GM10266 (cell line): ENCODE measurements at regions not wholly inside any gene's neighbourhood (a gene's known extent, or its start where the extent isn't known, plus 50 kb on each side); places are given as distances from the start of the nearest gene placed in this dataset.

Experiments
- DNase-seq: peaks from one replicate; pipeline ENCODE4 v3.0.0; 2012; ENCODE audit errors: extremely low spot score
- TF ChIP-seq, protein P1 (sequence below): IDR thresholded peaks from 2 replicates; pipeline ENCODE4 v1.5.1; 2012; ENCODE audit warnings: mild to moderate bottlenecking, low read depth; ENCODE audit not compliant: control insufficient read depth, insufficient read depth; ENCODE audit errors: missing control alignments

DNA sequence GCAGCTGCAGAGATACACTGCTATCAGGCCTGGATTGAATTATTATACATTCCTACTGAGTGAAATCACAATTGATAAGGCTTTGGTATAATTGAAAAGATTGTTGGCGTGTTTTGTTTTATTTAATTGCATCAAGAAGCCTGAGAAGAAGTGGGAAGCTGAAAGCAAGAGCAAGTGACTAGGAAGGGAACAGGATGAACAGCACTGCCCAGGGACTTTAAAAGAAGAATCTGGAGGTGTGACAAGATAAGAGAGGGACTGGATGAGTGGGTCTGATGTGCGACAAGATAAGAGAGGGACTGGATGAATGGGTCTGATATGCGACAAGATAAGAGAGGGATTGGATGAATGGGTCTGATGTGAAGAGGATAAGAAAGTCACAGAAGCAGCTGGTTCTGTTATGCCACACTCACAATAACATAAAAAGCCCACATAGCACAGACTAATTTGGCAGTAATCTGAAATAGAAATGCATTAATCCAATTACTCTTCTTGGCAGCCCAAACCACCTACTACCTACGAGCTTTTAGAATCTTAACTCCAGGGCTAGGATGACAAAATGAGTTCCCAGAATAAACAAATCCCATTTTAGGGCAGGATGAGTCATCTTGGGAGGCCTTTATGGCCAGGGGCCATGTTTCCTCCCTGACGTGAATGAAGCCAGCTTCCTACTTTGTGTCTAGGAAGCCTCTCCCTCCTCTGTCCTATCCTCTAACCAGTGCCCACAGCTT lies 129.7 kb downstream of the DUSP10 start:
- no peak for DNase-seq
- TF ChIP-seq, protein P1, sequence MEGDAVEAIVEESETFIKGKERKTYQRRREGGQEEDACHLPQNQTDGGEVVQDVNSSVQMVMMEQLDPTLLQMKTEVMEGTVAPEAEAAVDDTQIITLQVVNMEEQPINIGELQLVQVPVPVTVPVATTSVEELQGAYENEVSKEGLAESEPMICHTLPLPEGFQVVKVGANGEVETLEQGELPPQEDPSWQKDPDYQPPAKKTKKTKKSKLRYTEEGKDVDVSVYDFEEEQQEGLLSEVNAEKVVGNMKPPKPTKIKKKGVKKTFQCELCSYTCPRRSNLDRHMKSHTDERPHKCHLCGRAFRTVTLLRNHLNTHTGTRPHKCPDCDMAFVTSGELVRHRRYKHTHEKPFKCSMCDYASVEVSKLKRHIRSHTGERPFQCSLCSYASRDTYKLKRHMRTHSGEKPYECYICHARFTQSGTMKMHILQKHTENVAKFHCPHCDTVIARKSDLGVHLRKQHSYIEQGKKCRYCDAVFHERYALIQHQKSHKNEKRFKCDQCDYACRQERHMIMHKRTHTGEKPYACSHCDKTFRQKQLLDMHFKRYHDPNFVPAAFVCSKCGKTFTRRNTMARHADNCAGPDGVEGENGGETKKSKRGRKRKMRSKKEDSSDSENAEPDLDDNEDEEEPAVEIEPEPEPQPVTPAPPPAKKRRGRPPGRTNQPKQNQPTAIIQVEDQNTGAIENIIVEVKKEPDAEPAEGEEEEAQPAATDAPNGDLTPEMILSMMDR: no peak

DNA sequence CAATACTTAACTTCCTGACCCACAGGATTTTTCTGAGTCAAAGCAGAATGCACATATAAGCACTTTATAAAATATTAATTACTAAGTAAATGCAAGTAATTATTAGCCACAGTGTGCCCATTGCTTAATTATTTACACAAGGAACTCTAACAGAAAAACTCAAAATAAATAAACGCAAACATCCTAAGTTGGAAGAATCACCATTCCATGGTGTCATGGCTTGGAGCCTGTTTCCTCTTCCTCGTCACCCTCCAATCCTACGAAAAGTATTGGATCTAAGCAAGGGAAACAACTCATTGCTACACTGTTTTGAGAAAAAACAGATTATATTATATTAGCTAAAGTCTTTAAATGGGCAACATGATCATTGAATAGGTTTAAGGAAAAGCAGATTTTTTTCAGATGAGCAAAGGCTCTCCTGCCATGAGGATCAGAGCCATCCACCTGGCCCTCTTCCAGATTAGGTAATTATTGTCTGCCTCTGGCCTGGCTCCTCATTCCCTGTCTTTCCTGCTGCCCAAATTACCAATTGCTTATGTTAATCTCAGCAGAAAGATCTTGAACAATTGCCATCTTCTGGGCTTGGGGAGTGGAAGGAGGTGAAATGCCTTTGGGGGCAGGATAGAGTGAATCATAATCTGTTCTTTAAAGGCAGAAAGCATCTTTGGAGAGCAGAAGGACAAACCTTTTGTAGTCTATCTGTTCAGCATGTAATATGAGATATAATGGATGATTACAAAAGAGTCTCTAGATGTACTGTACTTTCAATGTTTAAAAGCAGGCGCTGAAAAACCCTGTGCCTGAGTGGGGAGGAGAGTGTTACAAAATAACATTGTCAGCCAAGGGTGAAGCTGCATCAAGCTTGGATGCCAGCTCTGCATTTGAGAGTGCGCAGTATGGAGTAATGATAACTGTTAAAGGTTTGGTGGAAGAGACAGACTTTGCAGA lies 121.2 kb downstream of the DUSP10 start:
- no peak for DNase-seq
- TF ChIP-seq, protein P1: no peak

DNA sequence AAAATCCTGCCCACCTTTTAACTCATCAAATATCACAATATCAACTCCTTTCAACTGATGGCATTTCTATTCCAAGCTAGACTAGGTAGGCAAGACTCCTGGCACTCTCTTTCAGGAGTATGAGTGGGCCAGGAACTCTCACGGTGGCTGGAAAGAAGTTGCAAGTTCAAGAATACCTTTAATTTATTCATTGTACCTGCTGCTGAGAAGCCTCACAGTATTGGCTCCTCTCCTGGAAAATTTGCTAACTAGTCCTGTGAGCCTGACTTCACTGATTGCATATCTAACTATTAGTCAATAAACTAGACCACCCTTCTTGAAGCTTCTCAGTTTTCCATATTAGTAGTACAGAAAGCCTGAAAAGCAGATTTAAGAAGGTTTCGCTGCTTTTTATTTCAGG lies 120.2 kb downstream of the DUSP10 start:
- no peak for DNase-seq
- TF ChIP-seq, protein P1: no peak

DNA sequence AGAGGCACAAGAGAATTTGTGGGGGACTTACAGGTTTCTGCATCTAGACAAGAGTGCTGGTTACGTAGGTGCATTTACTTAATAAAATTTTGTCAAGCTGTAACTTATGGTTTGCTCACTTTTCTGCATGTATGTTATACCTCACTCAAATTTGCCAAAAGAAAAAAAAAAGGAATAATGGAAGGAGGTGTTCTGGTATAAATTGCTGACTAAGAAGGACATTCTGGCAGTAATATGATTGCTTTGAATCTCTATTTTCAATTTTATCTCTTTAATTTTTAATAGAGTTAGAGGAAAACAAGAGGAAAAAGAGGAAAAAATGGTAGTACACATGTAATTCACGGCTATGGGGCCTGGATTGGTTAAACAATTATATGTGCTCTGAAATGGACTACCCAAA lies 119.5 kb downstream of the DUSP10 start:
- TF ChIP-seq, protein P1: no peak
- DNase-seq: no peak

DNA sequence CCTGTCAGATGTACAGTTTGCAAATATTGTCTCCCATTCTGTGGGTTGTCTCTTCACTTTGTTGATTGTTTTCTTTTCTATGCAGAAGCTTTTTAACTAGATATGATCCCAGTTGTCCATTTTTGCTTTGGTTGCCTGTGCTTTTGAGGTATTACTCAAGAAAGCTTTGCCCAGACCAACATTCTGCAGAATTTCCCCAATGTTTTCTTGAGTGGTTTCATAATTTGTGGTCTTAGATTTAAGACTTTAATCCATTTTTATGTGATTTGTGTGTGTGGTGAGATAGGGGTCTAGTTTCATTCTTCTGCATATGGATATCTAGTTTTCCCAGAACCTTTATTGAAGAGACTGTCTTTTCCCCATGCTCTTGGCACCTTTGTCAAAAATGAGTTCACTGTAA lies 116.9 kb downstream of the DUSP10 start:
- TF ChIP-seq, protein P1: no peak
- no peak for DNase-seq

DNA sequence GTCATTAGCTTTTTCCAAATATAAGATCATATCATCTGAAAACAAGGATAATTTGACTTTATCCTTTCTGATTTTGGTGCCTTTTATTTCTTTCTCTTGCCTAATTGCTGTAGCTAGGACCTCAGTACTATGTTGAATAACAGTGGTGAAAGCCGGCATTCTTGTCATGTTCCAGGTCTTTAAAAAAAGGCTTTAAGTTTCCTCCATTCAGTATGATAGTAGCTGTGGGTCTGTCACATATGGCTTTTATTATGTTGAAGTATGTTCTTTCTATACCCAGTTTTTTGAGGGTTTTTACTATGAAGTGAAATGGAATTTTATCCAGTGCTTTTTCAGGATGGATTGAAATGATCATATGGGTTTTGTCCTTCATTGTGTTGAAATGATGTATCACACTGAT lies 115.8 kb downstream of the DUSP10 start:
- no peak for DNase-seq
- TF ChIP-seq, protein P1: no peak

DNA sequence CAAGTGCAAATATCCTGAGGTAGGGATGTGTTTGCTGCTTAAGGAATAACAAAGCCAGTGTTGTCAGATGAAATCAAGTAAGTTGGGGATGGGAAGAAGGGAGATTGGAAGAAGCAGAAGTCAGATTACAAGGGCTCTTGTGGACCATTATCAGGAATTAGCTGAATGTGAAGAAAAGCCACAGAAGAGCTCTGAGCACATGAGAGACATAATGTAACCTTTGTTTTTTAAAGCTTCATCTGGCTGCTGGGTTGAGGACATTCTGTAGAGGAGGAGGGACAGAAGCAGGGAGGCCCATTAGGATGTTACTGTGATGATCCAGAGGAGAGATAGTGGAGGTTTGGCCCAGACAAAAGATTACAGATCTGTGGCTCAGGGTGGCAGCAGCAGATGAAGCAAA lies 111.7 kb downstream of the DUSP10 start:
- no peak for DNase-seq
- TF ChIP-seq, protein P1: no peak
